Liver (tissue), 8 donors: ENCODE measurements at regions not wholly inside any gene's neighbourhood (a gene's known extent, or its start where the extent isn't known, plus 50 kb on each side); places are given as distances from the start of the nearest gene placed in this dataset.

Experiments used
- DNase-seq: peaks from one replicate; pipeline ENCODE4 v3.0.0-alpha.2; 2017; ENCODE audit warnings: low spot score
- H3K27ac ChIP-seq, 2 donors: one replicate each; pipeline ENCODE4 v1.7.0; 2013; ENCODE audit warnings: inconsistent platforms in 2 of 2, low read length in 2 of 2, control low read depth in 1 of 2, low read depth in 1 of 2, mild to moderate bottlenecking in 1 of 2
- H3K27me3 ChIP-seq, 4 donors: one replicate each; pipeline versions ENCODE4 v1.6.1 to v1.7.0; 2013; ENCODE audit warnings: low read length in 3 of 4, inconsistent platforms in 1 of 4, mild to moderate bottlenecking in 1 of 4, moderate library complexity in 1 of 4; ENCODE audit not compliant: control insufficient read depth in 4 of 4, insufficient read depth in 4 of 4
- H3K36me3 ChIP-seq, 4 donors: one replicate each; pipeline versions ENCODE4 v1.6.1 to v1.7.0; 2013; ENCODE audit warnings: low read length in 3 of 4, mild to moderate bottlenecking in 3 of 4, low read depth in 1 of 4, moderate library complexity in 1 of 4; ENCODE audit not compliant: control insufficient read depth in 4 of 4, insufficient read depth in 3 of 4
- H3K4me1 ChIP-seq, 4 donors: one replicate each; pipeline versions ENCODE4 v1.6.1 to v1.7.0; 2013; ENCODE audit warnings: low read length in 3 of 4, mild to moderate bottlenecking in 3 of 4, moderate library complexity in 1 of 4; ENCODE audit not compliant: control insufficient read depth in 4 of 4, insufficient read depth in 4 of 4
- H3K4me3 ChIP-seq, 3 donors: one replicate each; pipeline versions ENCODE4 v1.6.1 to v1.7.0; 2013; ENCODE audit warnings: low read length in 3 of 3, control low read depth in 1 of 3, low read depth in 1 of 3, mild to moderate bottlenecking in 1 of 3
- H3K9ac ChIP-seq, 2 donors: one replicate each; pipeline ENCODE4 v1.7.0; 2013; ENCODE audit warnings: low read length in 2 of 2, mild to moderate bottlenecking in 2 of 2, moderate library complexity in 2 of 2, control low read depth in 1 of 2, low read depth in 1 of 2
- H3K9me3 ChIP-seq, 4 donors: one replicate each; pipeline versions ENCODE4 v1.6.1 to v1.7.0; 2013; ENCODE audit warnings: low read length in 3 of 4; ENCODE audit not compliant: control insufficient read depth in 4 of 4
- ATF3 ChIP-seq: IDR thresholded peaks from 2 replicates; pipeline ENCODE4 v1.6.1; 2016; ENCODE audit warnings: antibody characterized with exemption
- CTCF ChIP-seq: fragments of 150-350 bp; IDR thresholded peaks from 2 replicates; pipeline ENCODE4 v1.5.1; 2017; ENCODE audit warnings: improper control_type of control experiment, low read depth, low read length; ENCODE audit not compliant: missing input control
- EGR1 ChIP-seq, 2 donors: IDR thresholded peaks; 2 replicates each; pipeline ENCODE4 v1.6.1; 2016 to 2018; ENCODE audit warnings: antibody characterized with exemption in 2 of 2, low read depth in 2 of 2
- FOXA1 ChIP-seq: IDR thresholded peaks from 2 replicates; pipeline ENCODE4 v1.6.1; 2016; ENCODE audit warnings: antibody characterized with exemption
- FOXA2 ChIP-seq: IDR thresholded peaks from 2 replicates; pipeline ENCODE4 v1.6.1; 2016; ENCODE audit warnings: antibody characterized with exemption
- GABPA ChIP-seq, 2 donors: IDR thresholded peaks in 1 of 2; conservative IDR thresholded peaks in 1 of 2; 2 replicates each; pipeline ENCODE4 v1.6.1; 2016; ENCODE audit warnings: antibody characterized with exemption in 2 of 2, mild to moderate bottlenecking in 1 of 2, moderate library complexity in 1 of 2
- HNF4A ChIP-seq, 2 donors: conservative IDR thresholded peaks; 2 replicates each; pipeline ENCODE4 v1.6.1; 2016; ENCODE audit warnings: antibody characterized with exemption in 2 of 2, mild to moderate bottlenecking in 2 of 2
- HNF4G ChIP-seq: IDR thresholded peaks from 2 replicates; pipeline ENCODE4 v1.6.1; 2016; ENCODE audit warnings: antibody characterized with exemption
- JUND ChIP-seq, 2 donors: IDR thresholded peaks; 2 replicates each; pipeline ENCODE4 v1.6.1; 2016; ENCODE audit warnings: antibody characterized with exemption in 2 of 2
- NR2F2 ChIP-seq: IDR thresholded peaks from 2 replicates; pipeline ENCODE4 v1.6.1; 2016; ENCODE audit warnings: antibody characterized with exemption
- RXRA ChIP-seq, 2 donors: IDR thresholded peaks; 2 replicates each; pipeline ENCODE4 v1.6.1; 2017 to 2018; ENCODE audit warnings: antibody characterized with exemption in 2 of 2, mild to moderate bottlenecking in 1 of 2
- TAF1 ChIP-seq: conservative IDR thresholded peaks from 2 replicates; pipeline ENCODE4 v1.6.1; 2016; ENCODE audit warnings: antibody characterized with exemption, mild to moderate bottlenecking
- YY1 ChIP-seq: IDR thresholded peaks from 2 replicates; pipeline ENCODE4 v1.6.1; 2016; ENCODE audit warnings: antibody characterized with exemption, mild to moderate bottlenecking
- ZBTB33 ChIP-seq: IDR thresholded peaks from 2 replicates; pipeline ENCODE4 v1.6.1; 2016; ENCODE audit warnings: antibody characterized with exemption
- WGBS: extraction: QIAGEN DNeasy Blood & Tissue Kit; methylation state at CpG from one replicate; pipeline ENCODE4 v1.1.7; 2013; 5-methylcytosine and 5-hydroxymethylcytosine counted together
- donor health status: healthy.
- donor health status: healthy.
- donor health status: healthy.
- donor health status: healthy.
- donor health status: healthy.

GRCh38 chr4:30801876-30802275, 81.7 kb downstream of the PCDH7 start (continued):
- TF ChIP-seq ZBTB33, result no peak
- no peak for TF ChIP-seq RXRA (IDR thresholded peaks at IDR 0.05)
- no peak for TF ChIP-seq NR2F2
- TF ChIP-seq YY1, result no peak

- H3K4me1 ChIP-seq, result no peaks in the 10 kb centered on the region
- H3K27me3 ChIP-seq, result no peaks in the 10 kb centered on the region
- 72% methylated on average over 3 of the region's 3 CpGs for WGBS
- no peak overlapping the region for H3K27ac ChIP-seq
- no peak overlapping the region for H3K9ac ChIP-seq
- no peaks in the 10 kb centered on the region for H3K36me3 ChIP-seq
- H3K4me3 ChIP-seq, result no peak overlapping the region
- peaks cover 0 to 2% (median 0%) of the 10 kb centered on the region in 4 donors for H3K9me3 ChIP-seq
- DNase-seq, result no peak
- TF ChIP-seq HNF4G (no peak), ATF3 (no peak), TAF1 (no peak), EGR1 (IDR thresholded peaks at IDR 0.05; ENCODE audit: low read depth in 2 of 2) (no peak), FOXA1 (no peak), RXRA (IDR thresholded peaks at IDR 0.05) (no peak), FOXA2 (no peak), YY1 (no peak), GABPA (IDR thresholded peaks at IDR 0.05 in 1 of 2, conservative IDR thresholded peaks at IDR 0.05 in 1 of 2) (no peak), CTCF (no peak), HNF4A (conservative IDR thresholded peaks at IDR 0.05) (no peak), JUND (IDR thresholded peaks at IDR 0.05) (no peak)
These were observed 82.6 kb downstream of the PCDH7 start for GRCh38 chr4:30802622-30803323.

GRCh38 chr4:30808276-30808675, 88.1 kb downstream of the PCDH7 start:
- H3K9me3 ChIP-seq, result peaks cover 0 to 2% (median 0%) of the 10 kb centered on the region in 4 donors
- H3K36me3 ChIP-seq, result no peaks in the 10 kb centered on the region
- H3K27me3 ChIP-seq, result no peaks in the 10 kb centered on the region
- DNase-seq, result no peak
- H3K4me1 ChIP-seq, result no peaks in the 10 kb centered on the region
- H3K9ac ChIP-seq, result no peak overlapping the region
- TF ChIP-seq HNF4G, result no peak
- H3K27ac ChIP-seq, result no peak overlapping the region
- no peak overlapping the region for H3K4me3 ChIP-seq
